Parathyroid adenoma (tissue), 2 donors: ENCODE measurements at regions not wholly inside any gene's neighbourhood (a gene's known extent, or its start where the extent isn't known, plus 50 kb on each side); places are given as distances from the start of the nearest gene placed in this dataset.

Experiments used
- H2AFZ ChIP-seq: fragments of 300-600 bp; sonication (generic); one replicate; pipeline ENCODE4 v1.7.0; 2017; ENCODE audit warnings: antibody characterized with exemption, mild to moderate bottlenecking
- H3K27ac ChIP-seq: fragments of 300-600 bp; sonication (generic); one replicate; pipeline ENCODE4 v1.7.0; 2017
- H3K27me3 ChIP-seq: fragments of 300-600 bp; sonication (generic); one replicate; pipeline ENCODE4 v1.7.0; 2017; ENCODE audit warnings: low read length; ENCODE audit not compliant: control insufficient read depth, insufficient read depth
- H3K36me3 ChIP-seq: fragments of 300-600 bp; sonication (generic); one replicate; pipeline ENCODE4 v1.7.0; 2017; ENCODE audit warnings: low read length; ENCODE audit not compliant: control insufficient read depth, insufficient read depth
- H3K4me1 ChIP-seq: fragments of 300-600 bp; sonication (generic); one replicate; pipeline ENCODE4 v1.7.0; 2017; ENCODE audit warnings: control low read depth
- H3K4me2 ChIP-seq: fragments of 300-600 bp; sonication (generic); one replicate; pipeline ENCODE4 v1.7.0; 2017; ENCODE audit warnings: low read length
- H3K4me3 ChIP-seq: fragments of 300-600 bp; sonication (generic); one replicate; pipeline ENCODE4 v1.7.0; 2017; ENCODE audit warnings: low read depth, low read length
- H3K79me2 ChIP-seq: fragments of 300-600 bp; sonication (generic); one replicate; pipeline ENCODE4 v1.7.0; 2017; ENCODE audit warnings: control low read depth
- H3K9ac ChIP-seq: fragments of 300-600 bp; sonication (generic); one replicate; pipeline ENCODE4 v1.7.0; 2017; ENCODE audit warnings: mild to moderate bottlenecking
- H3K9me3 ChIP-seq: fragments of 300-600 bp; sonication (generic); one replicate; pipeline ENCODE4 v1.7.0; 2017; ENCODE audit warnings: low read length; ENCODE audit not compliant: control insufficient read depth
- CTCF ChIP-seq: fragments of 300-600 bp; sonication (generic); IDR thresholded peaks from one replicate; pipeline ENCODE4 v1.7.0; 2017; ENCODE audit warnings: antibody characterized with exemption, mild to moderate bottlenecking
- donor health status: primary hyperparathyroidism.

- Histone ChIP-seq H3K4me3 (no peak overlapping the region), H3K4me2 (no peak overlapping the region), H3K4me1 (no peaks in the 10 kb centered on the region), H3K79me2 (no peaks in the 10 kb centered on the region), H2AFZ (no peak overlapping the region), H3K27ac (no peak overlapping the region), H3K9ac (no peak overlapping the region), H3K27me3 (no peaks in the 10 kb centered on the region), H3K36me3 (no peaks in the 10 kb centered on the region), H3K9me3 (no peaks in the 10 kb centered on the region)
- TF ChIP-seq CTCF, result no peak
Observed at GRCh38 chr1:193850745-193851144, 664.3 kb upstream of the B3GALT2 start.

GRCh38 chr1:193846876-193847604 is 660.6 kb upstream of the B3GALT2 start:
- H3K9ac ChIP-seq, result no peak overlapping the region
- H3K4me1 ChIP-seq, result no peaks in the 10 kb centered on the region
- no peaks in the 10 kb centered on the region for H3K36me3 ChIP-seq
- H3K27me3 ChIP-seq, result no peaks in the 10 kb centered on the region
- H2AFZ ChIP-seq, result no peak overlapping the region
- H3K4me3 ChIP-seq, result no peak overlapping the region
- H3K9me3 ChIP-seq, result no peaks in the 10 kb centered on the region
- no peaks in the 10 kb centered on the region for H3K79me2 ChIP-seq
- no peak overlapping the region for H3K27ac ChIP-seq
- H3K4me2 ChIP-seq, result no peak overlapping the region
- TF ChIP-seq CTCF, result no peak

- no peak for TF ChIP-seq CTCF
- Histone ChIP-seq H3K27me3 (no peaks in the 10 kb centered on the region), H3K4me3 (no peak overlapping the region), H2AFZ (no peak overlapping the region), H3K9ac (no peak overlapping the region), H3K27ac (no peak overlapping the region), H3K4me2 (no peak overlapping the region), H3K4me1 (no peaks in the 10 kb centered on the region), H3K36me3 (no peaks in the 10 kb centered on the region), H3K9me3 (no peaks in the 10 kb centered on the region), H3K79me2 (no peaks in the 10 kb centered on the region)
Observed at GRCh38 chr1:193846411-193846810, 660.0 kb upstream of the B3GALT2 start.

GRCh38 chr1:193841857-193842256 is 655.4 kb upstream of the B3GALT2 start:
- Histone ChIP-seq H3K4me2 (no peak overlapping the region), H3K36me3 (no peaks in the 10 kb centered on the region), H2AFZ (no peak overlapping the region)

More at GRCh38 chr1:193841857-193842256, 655.4 kb upstream of the B3GALT2 start:
- Histone ChIP-seq H3K4me1 (no peaks in the 10 kb centered on the region), H3K4me3 (no peak overlapping the region), H3K79me2 (no peaks in the 10 kb centered on the region), H3K27ac (no peak overlapping the region), H3K27me3 (no peaks in the 10 kb centered on the region), H3K9ac (no peak overlapping the region), H3K9me3 (no peaks in the 10 kb centered on the region)
- TF ChIP-seq CTCF, result no peak
